22Rv1 (cell line): ENCODE measurements at regions not wholly inside any gene's neighbourhood (a gene's known extent, or its start where the extent isn't known, plus 50 kb on each side); places are given as distances from the start of the nearest gene placed in this dataset.

Source experiments
- H3K27ac ChIP-seq: fragments of 450-650 bp; 2 replicates; pipeline ENCODE4 v1.5.1; 2017
- CTCF ChIP-seq: fragments of 450-650 bp; IDR thresholded peaks from 2 replicates; pipeline ENCODE4 v1.5.1; 2017; ENCODE audit warnings: mild to moderate bottlenecking
- ZFX ChIP-seq: fragments of 450-650 bp; IDR thresholded peaks from 2 replicates; pipeline ENCODE4 v1.6.1; 2017; ENCODE audit warnings: antibody characterized with exemption, borderline replicate concordance

DNA sequence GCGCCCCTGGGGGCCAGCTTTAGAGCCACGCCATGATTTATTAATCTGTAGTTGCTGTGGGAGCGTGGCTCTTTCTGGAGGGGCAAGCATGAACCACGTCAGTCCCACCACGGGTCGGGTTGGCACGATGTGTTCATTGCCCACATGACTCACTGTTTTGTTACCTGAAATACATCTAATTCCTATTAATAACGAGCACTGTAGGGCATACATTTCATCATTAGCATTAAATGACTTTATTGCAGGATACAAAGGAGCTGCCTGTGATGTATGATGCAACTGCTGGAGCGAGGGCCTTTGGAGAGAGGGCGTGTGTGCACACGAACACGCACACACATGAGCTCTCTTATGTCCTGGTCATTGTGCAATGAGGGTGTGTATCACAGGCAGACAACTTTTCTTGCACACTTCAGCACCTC is 127.0 kb downstream of the INHBB start:
- H3K27ac ChIP-seq = peak overlapping the region; percentile 58
- TF ChIP-seq ZFX (no peak), CTCF (no peak)

- H3K27ac ChIP-seq = peak overlapping the region; percentile 58
- TF ChIP-seq ZFX = no peak
- no peak for TF ChIP-seq CTCF
Observed at GRCh38 chr2:120473522-120474271, 127.8 kb downstream of the INHBB start.

DNA sequence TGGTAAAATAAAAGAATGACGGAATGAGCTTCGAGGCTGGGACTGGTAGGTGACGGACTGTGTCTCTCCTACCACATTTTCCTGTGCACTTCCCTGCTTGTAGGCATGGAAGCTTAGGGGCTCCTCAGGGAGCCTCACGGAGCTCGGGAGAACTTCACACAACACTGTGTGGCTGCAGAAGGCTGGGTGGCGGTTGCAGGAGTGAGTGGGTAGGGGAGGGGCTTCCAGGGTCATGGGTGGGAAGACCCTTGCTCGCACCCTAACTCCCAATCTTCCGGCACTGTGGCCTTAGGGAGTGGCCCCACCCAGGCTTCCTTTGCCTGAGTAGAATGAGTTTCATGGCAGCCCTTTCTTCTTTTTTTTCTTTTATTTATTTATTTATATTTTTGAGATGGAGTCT is 128.6 kb downstream of the INHBB start:
- peak overlapping the region; percentile 58 for H3K27ac ChIP-seq
- TF ChIP-seq ZFX = no peak
- TF ChIP-seq CTCF = no peak

DNA sequence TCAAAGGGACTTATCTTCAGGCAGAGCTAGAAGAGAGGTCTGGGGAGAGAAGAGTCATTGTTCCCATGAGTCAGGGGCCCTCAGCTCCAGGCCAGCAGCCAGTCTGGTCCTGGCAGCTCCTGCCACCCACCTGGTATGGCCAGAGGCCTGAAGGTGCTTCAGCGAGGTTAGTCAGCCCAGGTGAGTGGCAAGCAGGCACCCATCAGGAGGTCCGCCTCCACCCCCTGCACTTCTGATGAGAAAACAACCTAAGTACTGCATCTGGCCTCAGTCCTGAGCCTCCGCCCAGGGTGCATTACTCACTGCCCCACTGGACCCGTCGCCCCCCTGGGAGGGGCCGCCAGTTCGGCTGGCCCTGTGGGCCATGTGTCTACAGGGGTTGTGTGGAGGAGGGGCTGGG is 130.2 kb downstream of the INHBB start:
- TF ChIP-seq CTCF (no peak), ZFX (no peak)
- no peak overlapping the region for H3K27ac ChIP-seq

GRCh38 chr2:120477198-120477597 is 131.3 kb downstream of the INHBB start:
- TF ChIP-seq ZFX (no peak), CTCF (no peak)

DNA sequence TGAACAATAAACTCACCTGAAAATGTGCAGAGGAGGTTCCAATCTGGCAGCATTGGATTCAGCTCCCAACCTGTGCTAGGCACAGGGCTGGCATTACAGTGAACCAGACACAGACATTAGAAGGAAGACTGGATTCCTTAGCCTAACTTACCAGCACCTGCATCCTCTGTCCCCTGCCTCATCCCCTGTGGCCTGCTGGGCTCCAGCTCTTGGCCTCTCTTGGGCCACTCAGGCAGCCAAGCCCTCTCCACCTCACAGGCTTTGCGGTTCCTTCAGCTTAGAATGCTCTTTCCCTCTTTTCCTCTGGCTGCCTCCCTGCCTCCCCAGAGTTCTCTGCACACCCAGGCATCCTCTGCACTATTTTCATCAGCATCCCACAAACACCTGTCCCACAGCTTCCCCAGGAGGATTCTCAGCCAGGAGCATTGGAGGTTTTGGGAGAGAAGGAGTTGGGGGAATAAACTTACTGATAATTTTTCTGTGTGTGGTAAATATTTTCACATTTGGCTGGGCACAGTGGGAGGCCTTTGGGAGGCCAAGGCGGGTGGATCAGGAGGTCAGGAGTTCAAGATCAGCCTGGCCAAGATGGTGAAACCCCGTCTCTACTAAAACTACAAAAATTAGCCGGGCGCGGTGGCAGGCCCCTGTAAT is 132.0 kb downstream of the INHBB start:
- no peak overlapping the region for H3K27ac ChIP-seq
- TF ChIP-seq CTCF (no peak), ZFX (no peak)

More at GRCh38 chr2:120477198-120477597, 131.3 kb downstream of the INHBB start:
- no peak overlapping the region for H3K27ac ChIP-seq

- TF ChIP-seq CTCF (no peak), ZFX (no peak)
- no peak overlapping the region for H3K27ac ChIP-seq
Observed at GRCh38 chr2:120480346-120480902, 134.5 kb downstream of the INHBB start.
